Skeletal muscle satellite cell (primary cell): ENCODE measurements at regions not wholly inside any gene's neighbourhood (a gene's known extent, or its start where the extent isn't known, plus 50 kb on each side); places are given as distances from the start of the nearest gene placed in this dataset.

ENCODE experiments used
- H3K27me3 ChIP-seq: 2 replicates; pipeline ENCODE4 v1.7.0; 2013; ENCODE audit warnings: low read length; ENCODE audit not compliant: control insufficient read depth, insufficient read depth
- H3K36me3 ChIP-seq: 2 replicates; pipeline ENCODE4 v1.7.0; 2013; ENCODE audit warnings: mild to moderate bottlenecking, control low read depth, low read length; ENCODE audit not compliant: insufficient read depth
- H3K4me1 ChIP-seq: 2 replicates; pipeline ENCODE4 v1.7.0; 2013; ENCODE audit warnings: low read length; ENCODE audit not compliant: control insufficient read depth, insufficient read depth
- H3K4me2 ChIP-seq: 2 replicates; pipeline ENCODE4 v1.7.0; 2013; ENCODE audit warnings: mild to moderate bottlenecking, low read length
- H3K4me3 ChIP-seq: 2 replicates; pipeline ENCODE4 v1.7.0; 2013; ENCODE audit warnings: low read length
- H3K9ac ChIP-seq: 2 replicates; pipeline ENCODE4 v1.7.0; 2013; ENCODE audit warnings: mild to moderate bottlenecking, low read depth, low read length, moderate library complexity
- H3K9me3 ChIP-seq: replicated peaks from 2 replicates; pipeline ENCODE4 v1.7.0; 2013; ENCODE audit warnings: mild to moderate bottlenecking, control low read depth, low read length

DNA sequence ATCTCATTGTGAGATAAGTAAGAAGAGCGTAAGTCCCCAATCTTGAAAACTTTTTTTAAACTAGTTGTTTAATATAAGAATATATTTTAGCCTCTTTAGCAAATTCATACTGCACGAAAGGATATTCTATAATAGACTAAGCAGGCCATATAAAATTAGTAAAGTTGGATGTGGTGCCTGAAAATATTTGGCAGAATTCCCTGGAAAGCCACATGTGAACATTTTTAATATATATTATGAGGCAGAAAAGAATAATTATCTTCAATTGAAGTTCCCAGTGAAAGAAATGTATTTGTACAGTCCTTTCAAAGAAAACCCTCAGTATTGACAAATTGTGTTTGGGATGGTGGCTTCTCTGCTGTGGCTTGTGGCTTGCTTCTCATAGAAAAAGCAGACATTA lies 237.5 kb upstream of the JAG1 start:
- Histone ChIP-seq H3K27me3 (no peaks in the 10 kb centered on the region), H3K4me2 (no peak overlapping the region), H3K9ac (no peak overlapping the region), H3K4me3 (no peak overlapping the region), H3K4me1 (peaks cover 10% of the 10 kb centered on the region), H3K9me3 (no peaks in the 10 kb centered on the region), H3K36me3 (no peaks in the 10 kb centered on the region)

DNA sequence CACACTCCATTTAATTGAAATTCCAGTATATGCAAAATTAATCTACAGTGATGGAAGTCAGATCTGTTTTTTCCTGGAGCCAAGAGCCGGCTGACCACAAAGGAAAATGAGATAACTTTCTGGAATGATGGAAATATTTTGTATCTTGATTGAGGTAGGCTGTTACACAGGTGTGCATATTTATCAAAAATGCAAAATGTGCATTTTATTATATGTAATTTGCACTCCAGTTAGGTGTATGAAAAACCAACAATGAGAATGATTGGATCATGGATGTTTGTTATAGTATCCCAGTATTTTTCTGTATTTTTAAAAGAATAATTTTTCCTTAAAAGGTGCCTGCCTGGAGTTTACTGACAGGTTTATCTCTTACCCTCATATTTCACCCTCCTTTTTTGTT lies 242.0 kb upstream of the JAG1 start:
- Histone ChIP-seq H3K9me3 (no peaks in the 10 kb centered on the region), H3K27me3 (no peaks in the 10 kb centered on the region), H3K4me3 (no peak overlapping the region), H3K4me1 (peaks cover 21% of the 10 kb centered on the region), H3K4me2 (no peak overlapping the region), H3K9ac (no peak overlapping the region), H3K36me3 (no peaks in the 10 kb centered on the region)

GRCh38 chr20:10916312-10916711 lies 242.5 kb upstream of the JAG1 start:
- no peak overlapping the region for H3K4me2 ChIP-seq
- no peak overlapping the region for H3K9ac ChIP-seq
- peaks cover 18% of the 10 kb centered on the region for H3K4me1 ChIP-seq
- H3K36me3 ChIP-seq, result no peaks in the 10 kb centered on the region
- H3K27me3 ChIP-seq, result no peaks in the 10 kb centered on the region
- no peak overlapping the region for H3K4me3 ChIP-seq
- no peaks in the 10 kb centered on the region for H3K9me3 ChIP-seq

DNA sequence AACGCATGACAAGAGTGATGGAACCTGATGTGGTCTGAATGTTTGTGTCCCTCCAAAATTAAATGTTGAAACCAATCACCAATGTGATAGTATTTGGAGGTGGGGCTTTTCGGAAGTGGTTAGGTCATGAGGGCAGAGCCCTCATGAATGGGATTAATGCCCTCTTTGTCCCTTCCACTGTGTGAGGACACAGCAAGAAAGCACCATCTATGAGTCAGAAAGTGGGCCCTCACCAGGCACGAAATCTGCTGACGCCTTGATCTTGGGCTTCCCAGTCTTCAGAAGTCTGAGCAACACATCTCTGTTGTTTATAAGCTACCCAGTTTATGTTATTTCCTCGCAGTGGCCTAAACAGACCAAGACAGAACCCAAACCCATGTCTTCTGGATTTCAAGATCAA lies 244.0 kb upstream of the JAG1 start:
- Histone ChIP-seq H3K4me1 (peaks cover 28% of the 10 kb centered on the region), H3K4me2 (no peak overlapping the region), H3K4me3 (no peak overlapping the region), H3K9ac (no peak overlapping the region), H3K27me3 (no peaks in the 10 kb centered on the region), H3K9me3 (no peaks in the 10 kb centered on the region), H3K36me3 (no peaks in the 10 kb centered on the region)

GRCh38 chr20:10919396-10920140 lies 245.8 kb upstream of the JAG1 start:
- H3K4me1 ChIP-seq, result peaks cover 46% of the 10 kb centered on the region
- H3K27me3 ChIP-seq, result no peaks in the 10 kb centered on the region
- no peaks in the 10 kb centered on the region for H3K9me3 ChIP-seq
- H3K4me3 ChIP-seq, result peak overlapping the region; percentile 26
- H3K9ac ChIP-seq, result no peak overlapping the region
- no peaks in the 10 kb centered on the region for H3K36me3 ChIP-seq
- H3K4me2 ChIP-seq, result peak overlapping the region; percentile 64

- Histone ChIP-seq H3K4me2 (peak overlapping the region; percentile 64), H3K4me3 (no peak overlapping the region), H3K4me1 (peaks cover 54% of the 10 kb centered on the region), H3K36me3 (no peaks in the 10 kb centered on the region), H3K9me3 (no peaks in the 10 kb centered on the region), H3K27me3 (no peaks in the 10 kb centered on the region), H3K9ac (peak overlapping the region; percentile 27)
These were observed 246.6 kb upstream of the JAG1 start for GRCh38 chr20:10920396-10920795.

DNA sequence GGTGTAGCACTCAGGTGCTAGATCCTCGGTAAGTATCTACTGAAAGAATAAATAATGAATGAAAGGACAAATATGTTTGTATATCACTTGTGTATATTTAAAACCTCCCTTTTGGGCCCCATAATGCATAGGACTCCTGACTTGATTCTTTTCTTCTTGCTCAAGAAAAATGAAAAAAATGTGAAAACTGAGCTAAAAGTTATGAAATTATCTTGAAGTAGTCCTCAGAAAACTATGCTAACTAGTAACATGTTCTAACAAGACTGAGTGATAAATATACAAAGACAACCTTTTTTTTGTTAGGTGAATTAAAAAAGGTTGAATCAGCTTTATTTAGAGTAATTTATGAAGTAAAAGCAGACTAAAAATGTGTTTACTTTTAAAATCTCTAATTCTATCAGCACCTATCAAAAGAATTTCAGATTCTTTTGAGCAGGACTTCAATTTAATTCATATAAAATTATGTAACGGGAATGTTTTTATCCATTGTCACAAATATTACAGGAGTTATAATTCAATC lies 247.8 kb upstream of the JAG1 start:
- no peak overlapping the region for H3K4me2 ChIP-seq
- no peaks in the 10 kb centered on the region for H3K36me3 ChIP-seq
- no peaks in the 10 kb centered on the region for H3K9me3 ChIP-seq
- H3K4me1 ChIP-seq, result peaks cover 61% of the 10 kb centered on the region
- no peaks in the 10 kb centered on the region for H3K27me3 ChIP-seq
- H3K4me3 ChIP-seq, result no peak overlapping the region
- H3K9ac ChIP-seq, result no peak overlapping the region

DNA sequence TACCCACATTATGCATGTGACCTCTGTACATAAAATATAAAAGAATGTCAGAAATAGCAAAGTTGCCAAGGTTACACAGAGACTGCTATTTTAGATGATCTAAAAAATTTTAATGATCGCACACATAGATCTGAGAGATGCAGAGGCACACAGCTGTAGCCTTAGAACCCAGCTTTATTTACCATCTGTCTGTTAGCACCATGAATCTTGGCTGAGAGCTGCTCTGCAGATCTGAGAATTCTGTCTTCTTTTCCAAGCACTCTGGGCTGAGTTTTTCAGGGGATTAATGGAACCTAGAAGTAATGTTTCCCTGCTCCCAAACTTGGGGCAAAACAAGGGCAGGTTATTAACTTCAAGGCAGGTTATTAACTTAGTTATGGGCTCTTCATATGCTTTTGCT lies 248.7 kb upstream of the JAG1 start:
- H3K27me3 ChIP-seq, result no peaks in the 10 kb centered on the region

GRCh38 chr20:10922941-10923340 lies 249.1 kb upstream of the JAG1 start:
- Histone ChIP-seq H3K4me1 (peaks cover 69% of the 10 kb centered on the region), H3K27me3 (no peaks in the 10 kb centered on the region), H3K9me3 (no peaks in the 10 kb centered on the region), H3K4me2 (peak overlapping the region; percentile 71), H3K9ac (peak overlapping the region; percentile 27), H3K4me3 (peak overlapping the region; percentile 38), H3K36me3 (no peaks in the 10 kb centered on the region)

More for the DNA sequence above, 248.7 kb upstream of the JAG1 start:
- Histone ChIP-seq H3K36me3 (no peaks in the 10 kb centered on the region), H3K4me3 (peak overlapping the region; percentile 38), H3K9me3 (no peaks in the 10 kb centered on the region), H3K4me2 (peak overlapping the region; percentile 71), H3K4me1 (peaks cover 65% of the 10 kb centered on the region), H3K9ac (peak overlapping the region; percentile 27)

DNA sequence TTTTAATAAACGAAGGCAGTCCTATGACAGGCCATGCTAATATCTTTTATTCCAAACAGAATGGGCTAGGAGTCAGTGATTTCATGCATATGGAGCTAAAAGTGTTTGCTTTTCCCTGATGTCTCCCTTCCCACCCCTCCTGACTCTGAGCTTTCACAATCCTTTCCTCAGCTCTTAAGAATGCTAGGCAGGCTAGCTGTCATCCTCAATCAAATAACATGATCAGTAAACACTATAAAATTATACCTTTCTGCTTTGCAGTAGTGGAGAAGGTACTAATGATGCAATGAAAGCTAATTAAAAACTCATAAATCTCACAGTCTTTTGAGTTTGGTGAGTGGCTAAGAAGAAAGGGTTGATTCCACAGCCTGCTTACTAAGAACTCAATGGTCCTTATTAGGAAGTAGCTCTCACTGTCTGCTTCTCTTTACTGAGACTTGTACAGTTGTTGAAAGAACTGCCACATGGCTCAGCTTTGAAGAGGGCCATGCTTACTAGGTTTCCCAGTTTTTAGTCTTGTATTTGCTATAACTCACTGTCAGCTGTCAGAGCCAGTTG lies 250.9 kb upstream of the JAG1 start:
- Histone ChIP-seq H3K36me3 (no peaks in the 10 kb centered on the region), H3K27me3 (no peaks in the 10 kb centered on the region), H3K9ac (no peak overlapping the region), H3K4me3 (no peak overlapping the region), H3K9me3 (no peaks in the 10 kb centered on the region), H3K4me1 (peaks cover 75% of the 10 kb centered on the region), H3K4me2 (no peak overlapping the region)

- Histone ChIP-seq H3K27me3 (no peaks in the 10 kb centered on the region), H3K4me2 (no peak overlapping the region), H3K9me3 (no peaks in the 10 kb centered on the region), H3K4me1 (peaks cover 64% of the 10 kb centered on the region), H3K9ac (no peak overlapping the region), H3K36me3 (no peaks in the 10 kb centered on the region), H3K4me3 (no peak overlapping the region)
These were observed 252.0 kb upstream of the JAG1 start for GRCh38 chr20:10925767-10926166.
